WI38 (cell line): ENCODE measurements at regions not wholly inside any gene's neighbourhood (a gene's known extent, or its start where the extent isn't known, plus 50 kb on each side); places are given as distances from the start of the nearest gene placed in this dataset.

Source experiments
- H3K4me3 ChIP-seq: 2 replicates; pipeline ENCODE4 v1.5.1; 2011; ENCODE audit warnings: low read depth, mild to moderate bottlenecking, control low read depth, low read length
- TF ChIP-seq, protein P1 (sequence below): IDR thresholded peaks from 2 replicates; pipeline ENCODE4 v1.5.1; 2012; ENCODE audit warnings: low read depth, mild to moderate bottlenecking, control low read depth, low read length

DNA sequence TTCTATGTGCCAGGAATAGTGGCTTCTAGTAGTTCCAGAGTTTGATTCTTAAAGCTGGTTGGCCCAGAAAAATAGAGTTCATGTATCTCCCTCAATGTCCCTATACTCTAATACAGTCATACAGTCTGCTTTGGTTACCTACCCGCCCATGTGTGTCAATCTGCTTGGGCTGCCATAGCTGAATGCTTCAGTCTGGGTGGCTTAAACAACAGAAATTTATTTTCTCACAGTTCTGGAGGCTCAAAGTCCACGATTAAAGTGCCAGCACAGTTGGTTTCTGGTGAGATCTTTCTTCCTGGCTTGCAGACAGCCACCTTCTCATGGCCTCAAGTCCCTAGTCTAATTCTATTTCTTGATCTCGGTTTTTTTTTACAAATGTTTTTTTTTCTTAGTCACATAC lies 1739.0 kb downstream of the MAT2B start:
- no peak overlapping the region for H3K4me3 ChIP-seq
- TF ChIP-seq, protein P1, sequence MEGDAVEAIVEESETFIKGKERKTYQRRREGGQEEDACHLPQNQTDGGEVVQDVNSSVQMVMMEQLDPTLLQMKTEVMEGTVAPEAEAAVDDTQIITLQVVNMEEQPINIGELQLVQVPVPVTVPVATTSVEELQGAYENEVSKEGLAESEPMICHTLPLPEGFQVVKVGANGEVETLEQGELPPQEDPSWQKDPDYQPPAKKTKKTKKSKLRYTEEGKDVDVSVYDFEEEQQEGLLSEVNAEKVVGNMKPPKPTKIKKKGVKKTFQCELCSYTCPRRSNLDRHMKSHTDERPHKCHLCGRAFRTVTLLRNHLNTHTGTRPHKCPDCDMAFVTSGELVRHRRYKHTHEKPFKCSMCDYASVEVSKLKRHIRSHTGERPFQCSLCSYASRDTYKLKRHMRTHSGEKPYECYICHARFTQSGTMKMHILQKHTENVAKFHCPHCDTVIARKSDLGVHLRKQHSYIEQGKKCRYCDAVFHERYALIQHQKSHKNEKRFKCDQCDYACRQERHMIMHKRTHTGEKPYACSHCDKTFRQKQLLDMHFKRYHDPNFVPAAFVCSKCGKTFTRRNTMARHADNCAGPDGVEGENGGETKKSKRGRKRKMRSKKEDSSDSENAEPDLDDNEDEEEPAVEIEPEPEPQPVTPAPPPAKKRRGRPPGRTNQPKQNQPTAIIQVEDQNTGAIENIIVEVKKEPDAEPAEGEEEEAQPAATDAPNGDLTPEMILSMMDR, result no peak

DNA sequence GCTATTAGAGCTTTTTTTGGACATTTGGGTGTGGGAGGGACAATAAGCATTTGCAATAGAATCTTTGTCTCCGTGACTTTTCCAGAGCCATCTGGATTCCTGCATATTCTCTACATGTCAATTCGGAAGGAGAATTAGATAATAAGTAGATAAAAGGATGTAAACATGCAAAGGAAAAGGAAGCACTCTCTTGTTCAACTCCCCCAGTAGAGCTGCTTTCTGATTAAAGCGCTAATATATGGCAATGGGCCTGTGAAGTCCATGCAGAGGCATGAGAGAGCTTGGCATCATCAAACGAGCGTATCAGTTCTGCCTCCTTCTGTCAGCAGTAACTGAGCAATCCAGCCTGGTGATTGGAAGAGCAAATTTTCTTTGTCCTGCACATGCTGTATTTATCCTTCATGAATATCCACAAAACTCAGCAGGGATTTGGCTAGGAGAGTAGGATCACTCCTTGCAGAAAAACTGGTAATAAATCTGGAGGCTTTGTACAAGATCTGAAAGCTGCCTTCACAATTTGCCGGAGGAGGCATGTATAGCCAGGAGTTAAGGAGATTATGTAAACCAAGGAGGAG lies 1752.9 kb downstream of the MAT2B start:
- TF ChIP-seq, protein P1, result no peak
- no peak overlapping the region for H3K4me3 ChIP-seq

DNA sequence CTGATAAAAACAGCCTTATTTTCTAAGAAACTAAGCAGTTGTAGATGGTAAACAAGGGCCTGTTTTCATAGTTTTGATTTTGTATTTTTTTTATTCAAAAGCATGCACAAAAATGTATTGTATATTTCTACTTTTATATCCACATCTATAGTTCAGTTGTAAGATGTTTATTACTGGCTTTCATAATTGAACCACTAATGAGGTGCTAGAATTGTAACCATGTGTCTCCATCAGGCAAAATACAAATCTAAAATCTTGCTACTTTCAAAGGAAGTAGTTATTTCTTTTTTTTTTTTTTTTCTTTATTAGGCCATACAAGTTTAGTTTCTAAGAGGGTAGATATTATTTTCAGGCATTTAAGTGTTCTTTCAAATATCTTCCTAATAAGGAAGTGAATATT lies 1755.0 kb downstream of the MAT2B start:
- H3K4me3 ChIP-seq, result no peak overlapping the region
- TF ChIP-seq, protein P1, result no peak

DNA sequence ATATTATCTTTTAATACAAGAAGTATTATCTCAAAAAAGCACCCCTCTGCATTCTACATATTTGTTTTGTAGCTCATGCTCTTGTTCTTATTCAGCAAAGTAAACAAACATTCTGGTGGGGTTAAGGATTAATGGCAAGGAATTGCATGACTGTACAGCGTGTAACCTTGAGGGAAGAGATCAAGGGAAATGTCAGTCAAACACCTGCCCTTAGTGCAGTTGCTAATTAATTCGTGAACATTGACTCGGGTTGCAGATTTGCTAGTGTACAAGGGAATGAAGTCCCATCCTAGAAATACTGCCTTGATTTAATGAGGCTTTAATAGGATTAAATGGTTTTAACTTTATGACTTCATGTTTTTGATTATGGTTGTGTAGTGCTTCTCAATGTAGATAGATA lies 1758.1 kb downstream of the MAT2B start:
- TF ChIP-seq, protein P1, result no peak
- H3K4me3 ChIP-seq, result no peak overlapping the region

DNA sequence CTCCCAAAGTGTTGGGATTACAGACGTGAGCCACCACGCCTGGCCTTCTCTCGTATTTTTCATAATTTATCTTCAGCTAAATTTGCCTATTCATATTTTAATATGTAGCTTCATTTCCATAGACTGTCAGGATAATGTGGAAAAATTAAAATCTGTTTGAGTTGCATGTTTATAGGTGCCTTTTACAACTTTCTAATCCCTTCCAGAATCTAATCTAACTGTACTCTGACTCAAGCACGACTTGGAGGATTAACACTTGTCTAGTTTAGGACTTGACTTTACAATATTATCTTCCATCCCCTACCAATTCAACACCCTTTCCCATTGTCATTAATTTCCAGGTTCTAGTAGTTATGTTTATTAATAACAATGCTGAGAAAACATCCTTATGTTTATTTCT lies 1761.5 kb downstream of the MAT2B start:
- TF ChIP-seq, protein P1, result no peak
- H3K4me3 ChIP-seq, result no peak overlapping the region

DNA sequence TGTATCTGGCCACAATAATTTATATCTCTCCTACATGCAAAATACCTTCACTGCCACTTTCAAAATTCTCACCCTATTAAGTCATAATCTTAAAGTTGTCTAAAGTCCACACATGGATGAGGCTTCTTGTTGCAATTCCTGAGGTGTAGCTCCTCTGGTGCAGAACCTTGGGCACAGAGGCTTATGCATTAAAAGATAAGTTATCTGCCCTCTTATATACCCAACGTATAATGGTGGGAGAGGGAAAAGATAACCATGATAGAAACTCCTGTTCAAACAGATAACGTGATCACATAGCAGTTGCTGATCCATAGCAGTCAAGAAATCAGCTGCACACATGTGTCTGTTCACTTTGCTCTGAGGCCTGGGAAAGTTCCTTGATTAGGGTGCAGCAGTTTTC lies 1767.0 kb downstream of the MAT2B start:
- no peak overlapping the region for H3K4me3 ChIP-seq
- TF ChIP-seq, protein P1, result no peak

DNA sequence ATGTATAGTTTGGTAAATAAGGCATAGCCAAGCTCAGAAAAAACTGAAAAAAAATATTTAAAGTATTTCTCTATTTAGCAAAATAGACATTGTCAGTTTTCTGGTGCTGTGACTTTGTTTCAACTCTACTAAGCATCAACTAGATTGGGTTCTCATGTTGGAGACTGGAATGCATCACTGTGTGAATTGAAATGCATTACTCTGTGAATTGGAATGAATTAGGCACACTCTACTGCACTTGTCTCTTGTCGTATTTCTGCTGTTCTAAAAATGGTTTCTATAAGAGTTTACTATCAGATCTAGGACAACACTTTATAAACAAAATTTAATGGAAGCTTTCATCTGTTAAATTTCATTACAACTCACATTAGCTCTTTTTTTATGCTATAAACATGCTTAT lies 1772.2 kb downstream of the MAT2B start:
- H3K4me3 ChIP-seq, result no peak overlapping the region
- TF ChIP-seq, protein P1, result no peak
